Fibroblast of lung (primary cell): ENCODE measurements at regions not wholly inside any gene's neighbourhood (a gene's known extent, or its start where the extent isn't known, plus 50 kb on each side); places are given as distances from the start of the nearest gene placed in this dataset.
"Not testable (repeated sequence)": the region's sequence is repeated elsewhere in the genome, so short reads cannot be mapped to it uniquely, and the experiment has no call there.

Source experiments
- CTCF ChIP-seq, 2 donors: IDR thresholded peaks in 1 of 2; conservative IDR thresholded peaks in 1 of 2; 1 replicate in 1 of 2; 2 replicates in 1 of 2; pipeline ENCODE4 v1.5.1; 2011 to 2012; ENCODE audit warnings: low read length in 2 of 2, control low read depth in 1 of 2, inconsistent platforms in 1 of 2, low read depth in 1 of 2, mild to moderate bottlenecking in 1 of 2
- EZH2 ChIP-seq: IDR thresholded peaks from 2 replicates; pipeline ENCODE4 v1.5.1; 2012; ENCODE audit warnings: low read length, control low read depth, mild to moderate bottlenecking; ENCODE audit errors: missing control alignments

GRCh38 chr5:126029282-126029681 is 393.9 kb upstream of the GRAMD2B start:
- not testable (repeated sequence) for TF ChIP-seq CTCF (conservative IDR thresholded peaks at IDR 0.05 in 1 of 2, IDR thresholded peaks at IDR 0.05 in 1 of 2; ENCODE audit: low read depth in 1 of 2, low read length in 2 of 2); EZH2
